ENCODE measurements at regions not wholly inside any gene's neighbourhood (a gene's known extent, or its start where the extent isn't known, plus 50 kb on each side); places are given as distances from the start of the nearest gene placed in this dataset.

- Histone ChIP-seq H3F3A (ENCODE audit: insufficient read depth, low read length) (no peaks in the 10 kb centered on the region), H3K79me2 (ENCODE audit: low read length) (no peaks in the 10 kb centered on the region), H2AFZ (ENCODE audit: low read length) (no peak overlapping the region), H4K20me1 (ENCODE audit: insufficient read depth, low read length) (no peaks in the 10 kb centered on the region), H3K4me1 (ENCODE audit: low read length) (no peaks in the 10 kb centered on the region), H3K4me3 (ENCODE audit: low read length) (no peak overlapping the region), H3K27me3 (replicated peaks; ENCODE audit: insufficient read depth, low read length) (no peaks in the 10 kb centered on the region), H3K9ac (ENCODE audit: low read length) (no peak overlapping the region), H3K4me2 (ENCODE audit: low read depth, low read length) (no peak overlapping the region), H3K36me3 (replicated peaks; ENCODE audit: insufficient read depth, low read length) (no peaks in the 10 kb centered on the region), H3K9me3 (replicated peaks; ENCODE audit: insufficient read depth, low read length) (no peaks in the 10 kb centered on the region), H3K27ac (ENCODE audit: low read length) (no peak overlapping the region), H3K9me2 (replicated peaks; ENCODE audit: insufficient read depth, low read length) (no peaks in the 10 kb centered on the region)
- TF ChIP-seq CTCF (IDR thresholded peaks at IDR 0.05; ENCODE audit: low read length) (no peak), EZH2phosphoT487 (IDR thresholded peaks at IDR 0.05; ENCODE audit: low read length) (no peak), EZH2 (optimal IDR thresholded peaks at IDR 0.05; ENCODE audit: low read depth, low read length) (no peak)
- DNase-seq, result no peak
Measured at GRCh38 chr2:53096351-53096750, 671.3 kb upstream of the CHAC2 start.

- H2AFZ ChIP-seq (ENCODE audit: low read length), result no peak overlapping the region
- no peaks in the 10 kb centered on the region for H3K9me2 ChIP-seq (replicated peaks; ENCODE audit: insufficient read depth, low read length)
- H3K27ac ChIP-seq (ENCODE audit: low read length), result no peak overlapping the region
- H3K4me1 ChIP-seq (ENCODE audit: low read length), result no peaks in the 10 kb centered on the region
- no peak overlapping the region for H3K4me3 ChIP-seq (ENCODE audit: low read length)
- H3K27me3 ChIP-seq (replicated peaks; ENCODE audit: insufficient read depth, low read length), result no peaks in the 10 kb centered on the region
- TF ChIP-seq CTCF (IDR thresholded peaks at IDR 0.05; ENCODE audit: low read length) (no peak), EZH2phosphoT487 (IDR thresholded peaks at IDR 0.05; ENCODE audit: low read length) (no peak), EZH2 (optimal IDR thresholded peaks at IDR 0.05; ENCODE audit: low read depth, low read length) (no peak)
- no peaks in the 10 kb centered on the region for H4K20me1 ChIP-seq (ENCODE audit: insufficient read depth, low read length)
- no peaks in the 10 kb centered on the region for H3K79me2 ChIP-seq (ENCODE audit: low read length)
- H3K9me3 ChIP-seq (replicated peaks; ENCODE audit: insufficient read depth, low read length), result no peaks in the 10 kb centered on the region
- no peak overlapping the region for H3K9ac ChIP-seq (ENCODE audit: low read length)
- DNase-seq, result no peak
- H3K36me3 ChIP-seq (replicated peaks; ENCODE audit: insufficient read depth, low read length), result no peaks in the 10 kb centered on the region
- no peak overlapping the region for H3K4me2 ChIP-seq (ENCODE audit: low read depth, low read length)
- no peaks in the 10 kb centered on the region for H3F3A ChIP-seq (ENCODE audit: insufficient read depth, low read length)
Measured at GRCh38 chr2:53095664-53096063, 671.9 kb upstream of the CHAC2 start.

- TF ChIP-seq EZH2phosphoT487 (IDR thresholded peaks at IDR 0.05; ENCODE audit: low read length), result no peak
- no peak for TF ChIP-seq CTCF (IDR thresholded peaks at IDR 0.05; ENCODE audit: low read length)
- no peak for TF ChIP-seq EZH2 (optimal IDR thresholded peaks at IDR 0.05; ENCODE audit: low read depth, low read length)
- Histone ChIP-seq H2AFZ (ENCODE audit: low read length) (no peak overlapping the region), H3F3A (ENCODE audit: insufficient read depth, low read length) (no peaks in the 10 kb centered on the region), H3K4me1 (ENCODE audit: low read length) (no peaks in the 10 kb centered on the region), H3K27ac (ENCODE audit: low read length) (no peak overlapping the region), H3K79me2 (ENCODE audit: low read length) (no peaks in the 10 kb centered on the region), H3K27me3 (replicated peaks; ENCODE audit: insufficient read depth, low read length) (no peaks in the 10 kb centered on the region), H3K9me2 (replicated peaks; ENCODE audit: insufficient read depth, low read length) (no peaks in the 10 kb centered on the region), H3K4me3 (ENCODE audit: low read length) (no peak overlapping the region), H3K4me2 (ENCODE audit: low read depth, low read length) (no peak overlapping the region), H3K9ac (ENCODE audit: low read length) (no peak overlapping the region), H4K20me1 (ENCODE audit: insufficient read depth, low read length) (no peaks in the 10 kb centered on the region), H3K9me3 (replicated peaks; ENCODE audit: insufficient read depth, low read length) (no peaks in the 10 kb centered on the region), H3K36me3 (replicated peaks; ENCODE audit: insufficient read depth, low read length) (no peaks in the 10 kb centered on the region)
- no peak for DNase-seq
Measured at GRCh38 chr2:53095227-53095626, 672.4 kb upstream of the CHAC2 start.
